ENCODE measurements at regions not wholly inside any gene's neighbourhood (a gene's known extent, or its start where the extent isn't known, plus 50 kb on each side); places are given as distances from the start of the nearest gene placed in this dataset.

DNA sequence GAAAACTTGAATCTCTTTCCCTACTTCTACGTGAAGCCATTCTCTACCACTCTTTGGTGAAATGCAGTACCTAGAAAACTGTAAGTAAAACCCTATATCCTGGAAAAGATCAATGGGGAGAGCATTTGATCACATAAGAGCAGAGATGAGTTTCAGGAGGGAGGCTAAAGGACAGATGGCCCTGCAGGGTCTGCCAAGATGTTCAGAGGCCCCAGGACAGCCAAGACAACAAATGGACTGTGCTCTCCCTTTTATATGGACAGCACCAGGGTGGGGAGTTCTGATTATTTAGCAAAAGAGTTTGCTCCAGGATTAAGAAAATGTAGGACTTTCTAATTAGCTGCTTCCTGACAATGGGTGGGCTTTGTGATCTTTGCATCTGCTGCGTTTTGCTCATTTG lies 101.7 kb downstream of the DCK start:
- TF ChIP-seq CTCF (IDR thresholded peaks at IDR 0.05; ENCODE audit: poor library complexity, severe bottlenecking) = no peak
- TF ChIP-seq, protein P1, sequence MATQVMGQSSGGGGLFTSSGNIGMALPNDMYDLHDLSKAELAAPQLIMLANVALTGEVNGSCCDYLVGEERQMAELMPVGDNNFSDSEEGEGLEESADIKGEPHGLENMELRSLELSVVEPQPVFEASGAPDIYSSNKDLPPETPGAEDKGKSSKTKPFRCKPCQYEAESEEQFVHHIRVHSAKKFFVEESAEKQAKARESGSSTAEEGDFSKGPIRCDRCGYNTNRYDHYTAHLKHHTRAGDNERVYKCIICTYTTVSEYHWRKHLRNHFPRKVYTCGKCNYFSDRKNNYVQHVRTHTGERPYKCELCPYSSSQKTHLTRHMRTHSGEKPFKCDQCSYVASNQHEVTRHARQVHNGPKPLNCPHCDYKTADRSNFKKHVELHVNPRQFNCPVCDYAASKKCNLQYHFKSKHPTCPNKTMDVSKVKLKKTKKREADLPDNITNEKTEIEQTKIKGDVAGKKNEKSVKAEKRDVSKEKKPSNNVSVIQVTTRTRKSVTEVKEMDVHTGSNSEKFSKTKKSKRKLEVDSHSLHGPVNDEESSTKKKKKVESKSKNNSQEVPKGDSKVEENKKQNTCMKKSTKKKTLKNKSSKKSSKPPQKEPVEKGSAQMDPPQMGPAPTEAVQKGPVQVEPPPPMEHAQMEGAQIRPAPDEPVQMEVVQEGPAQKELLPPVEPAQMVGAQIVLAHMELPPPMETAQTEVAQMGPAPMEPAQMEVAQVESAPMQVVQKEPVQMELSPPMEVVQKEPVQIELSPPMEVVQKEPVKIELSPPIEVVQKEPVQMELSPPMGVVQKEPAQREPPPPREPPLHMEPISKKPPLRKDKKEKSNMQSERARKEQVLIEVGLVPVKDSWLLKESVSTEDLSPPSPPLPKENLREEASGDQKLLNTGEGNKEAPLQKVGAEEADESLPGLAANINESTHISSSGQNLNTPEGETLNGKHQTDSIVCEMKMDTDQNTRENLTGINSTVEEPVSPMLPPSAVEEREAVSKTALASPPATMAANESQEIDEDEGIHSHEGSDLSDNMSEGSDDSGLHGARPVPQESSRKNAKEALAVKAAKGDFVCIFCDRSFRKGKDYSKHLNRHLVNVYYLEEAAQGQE (IDR thresholded peaks at IDR 0.05; ENCODE audit: borderline replicate concordance) = no peak
- no peak for TF ChIP-seq EZH2 (IDR thresholded peaks at IDR 0.05; ENCODE audit: borderline replicate concordance, insufficient read depth, low read length, poor library complexity, severe bottlenecking)
- no peak for TF ChIP-seq SMC3 (conservative IDR thresholded peaks at IDR 0.05; ENCODE audit: poor library complexity)
- TF ChIP-seq POLR2AphosphoS5 (IDR thresholded peaks at IDR 0.05) = no peak
- TF ChIP-seq RAD21 (conservative IDR thresholded peaks at IDR 0.05) = no peak
- no peak for TF ChIP-seq EP300 (conservative IDR thresholded peaks at IDR 0.05; ENCODE audit: poor library complexity, severe bottlenecking)

All from neural cell (in vitro differentiated cells).